GM21447 (cell line): ENCODE measurements at regions not wholly inside any gene's neighbourhood (a gene's known extent, or its start where the extent isn't known, plus 50 kb on each side); places are given as distances from the start of the nearest gene placed in this dataset.

ENCODE experiments used
- ATAC-seq: cut with Tn5 transposase; IDR thresholded peaks from one replicate; pipeline ENCODE4 v1.9.1; 2021; ENCODE audit not compliant: unreplicated experiment

DNA sequence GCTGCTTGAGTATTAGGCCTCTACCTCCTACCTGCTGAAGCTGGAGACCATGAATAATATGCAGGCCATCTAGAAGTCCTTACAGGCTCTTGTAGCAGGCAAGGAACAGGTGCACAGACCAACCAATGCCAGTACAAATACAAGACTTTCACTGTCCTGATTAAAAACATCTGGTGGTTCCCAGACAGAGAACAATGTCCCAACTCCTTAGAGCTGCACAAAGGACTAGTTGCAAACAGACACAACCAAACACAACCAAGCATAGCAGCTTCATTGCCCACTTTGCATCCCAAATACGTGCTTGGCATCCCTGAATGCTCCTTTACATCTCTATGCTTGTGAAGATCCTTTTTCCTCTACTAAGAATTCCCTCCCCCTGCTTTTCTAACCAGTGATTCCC lies 98.1 kb upstream of the CXADR start:
- no peak for ATAC-seq

DNA sequence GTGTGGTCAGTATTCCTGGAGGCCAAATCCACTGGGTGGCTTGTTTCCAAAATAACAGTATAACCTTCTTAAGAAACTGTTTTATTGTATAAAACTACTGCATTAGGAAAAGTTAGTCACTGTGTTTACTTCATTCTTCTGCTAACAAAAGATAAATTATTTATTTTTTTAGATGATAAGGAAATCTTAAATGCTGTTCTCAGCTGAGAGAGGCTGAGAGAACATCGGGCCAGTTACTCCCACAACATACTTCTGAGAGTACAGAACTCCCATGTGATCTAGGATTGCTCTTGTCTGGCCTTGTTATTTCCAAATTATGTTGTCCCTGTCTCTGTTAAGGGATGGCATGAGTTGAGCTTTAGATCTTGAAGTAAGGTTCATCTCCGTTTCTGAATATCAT lies 96.7 kb upstream of the CXADR start:
- ATAC-seq: no peak

DNA sequence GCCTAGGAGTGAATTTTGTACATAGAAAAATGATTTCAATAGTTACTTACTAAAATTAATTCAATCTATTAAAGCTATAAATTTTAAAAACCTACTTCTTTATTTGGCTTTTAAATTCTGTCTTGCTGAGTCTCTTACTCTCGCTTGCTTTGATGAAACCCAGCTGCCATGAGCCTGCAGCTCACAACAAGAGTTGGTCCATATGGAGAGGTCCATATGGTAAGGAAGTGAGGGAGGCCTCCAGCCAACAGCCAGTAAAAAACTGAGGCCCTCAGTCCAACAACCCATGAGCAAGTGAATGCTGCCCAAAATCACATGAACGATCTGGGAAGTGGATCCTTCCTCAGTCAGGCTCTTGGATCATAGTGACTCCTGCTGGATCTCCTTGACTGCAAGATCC lies 89.9 kb upstream of the CXADR start:
- ATAC-seq: no peak

DNA sequence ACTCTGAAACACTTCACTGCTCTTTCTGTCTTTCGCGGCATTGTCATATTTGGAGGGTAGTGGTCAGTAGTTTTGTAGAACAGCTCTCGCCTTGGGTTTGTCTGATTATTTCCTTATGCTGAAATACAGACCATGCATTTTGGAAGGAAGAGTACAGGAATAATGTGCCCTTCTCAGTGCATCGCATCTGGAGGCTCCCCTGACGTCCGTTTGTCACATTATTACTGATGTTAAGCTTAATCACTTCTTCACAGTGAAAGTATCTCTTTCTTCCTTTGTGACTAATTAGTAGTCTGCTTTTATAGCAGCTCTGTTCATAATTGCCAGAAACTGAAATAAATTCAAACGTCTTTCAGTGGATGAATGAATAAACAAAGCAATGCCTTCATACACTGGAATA lies 85.7 kb upstream of the CXADR start:
- ATAC-seq: no peak

DNA sequence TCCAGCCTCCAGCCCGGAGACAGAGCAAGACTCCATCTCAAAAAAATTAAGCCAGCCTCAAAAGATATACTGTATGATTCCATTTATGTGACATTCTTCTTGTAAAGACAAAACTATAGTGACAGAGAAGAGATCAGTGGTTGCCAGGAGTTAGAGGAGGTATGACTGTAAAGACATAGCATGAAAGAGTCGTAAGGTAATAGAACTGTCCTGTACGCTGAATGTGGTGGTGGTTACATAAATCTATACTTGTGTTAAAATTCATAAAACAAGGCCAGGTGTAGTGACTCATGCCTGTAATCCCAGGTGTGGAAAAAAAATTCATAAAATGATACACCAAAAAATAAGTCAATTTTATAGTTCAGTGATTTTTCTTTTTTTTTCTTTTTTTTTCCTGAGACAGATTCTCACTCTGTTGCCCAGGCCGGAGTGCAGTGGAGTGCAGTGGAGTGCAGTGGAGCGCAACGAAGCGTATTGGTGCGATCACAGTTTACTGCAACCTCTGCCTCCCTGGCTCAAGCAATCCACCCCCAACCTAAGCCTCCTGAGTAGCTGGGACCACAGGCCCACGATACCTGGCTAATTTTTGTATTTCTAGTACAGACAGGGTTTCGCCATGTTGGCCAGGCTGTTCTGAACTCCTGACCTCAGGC lies 84.9 kb upstream of the CXADR start:
- ATAC-seq: peak; percentile 93

DNA sequence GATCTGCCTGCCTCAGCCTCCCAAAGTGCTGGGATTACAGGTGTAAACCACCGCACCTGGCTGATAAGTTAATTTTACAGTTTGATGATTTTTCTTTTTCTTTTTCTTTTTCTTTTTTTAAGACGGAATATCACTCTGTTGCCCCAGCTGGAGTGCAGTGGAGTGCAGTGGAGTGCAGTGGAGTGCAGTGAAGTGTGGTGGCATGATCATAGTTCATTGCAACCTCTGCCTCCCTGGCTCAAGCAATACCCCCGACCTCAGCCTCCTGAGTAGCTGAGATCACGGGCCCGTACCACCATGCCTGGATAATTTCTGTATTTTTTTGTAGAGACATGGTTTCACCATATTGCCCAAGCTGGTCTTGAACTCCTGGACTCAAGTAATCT lies 84.4 kb upstream of the CXADR start:
- ATAC-seq: peak; percentile 89

DNA sequence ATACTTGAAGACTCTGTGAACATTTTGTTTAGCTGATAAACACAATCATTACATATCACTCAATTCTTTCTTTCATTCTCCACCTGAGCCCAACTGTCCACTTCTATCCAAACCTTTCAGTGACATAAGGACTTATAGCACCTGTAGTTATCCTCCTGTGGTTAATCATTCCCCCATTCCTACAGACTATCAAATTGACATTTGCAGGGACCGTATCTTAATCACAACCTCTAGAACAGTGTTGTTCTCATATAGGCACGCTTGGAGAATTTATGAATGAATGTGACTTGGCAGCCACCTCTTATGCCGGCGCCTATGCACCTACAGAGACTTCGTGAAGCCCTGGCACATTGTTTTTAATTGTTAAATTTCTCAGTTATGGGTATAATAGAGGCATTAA lies 83.9 kb upstream of the CXADR start:
- ATAC-seq: no peak

DNA sequence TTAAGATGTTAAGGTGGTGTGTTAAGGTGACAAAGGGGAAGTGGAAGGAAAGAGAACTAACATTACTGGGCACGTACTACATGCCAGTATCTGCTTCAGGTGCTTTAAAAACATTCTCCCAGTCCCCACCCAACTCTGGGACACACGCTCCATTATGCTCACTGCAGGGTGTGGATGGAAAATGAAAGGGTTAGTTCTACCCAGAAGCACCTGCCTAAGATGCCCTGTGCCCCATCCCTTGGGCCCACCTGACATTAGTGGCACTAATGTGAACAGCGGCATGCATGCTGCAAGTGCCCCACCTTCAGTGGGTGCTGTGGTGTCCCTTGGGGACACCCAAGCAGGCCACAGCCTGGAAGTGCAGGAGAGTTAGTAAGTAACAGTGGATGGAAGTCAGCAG lies 82.9 kb upstream of the CXADR start:
- no peak for ATAC-seq

DNA sequence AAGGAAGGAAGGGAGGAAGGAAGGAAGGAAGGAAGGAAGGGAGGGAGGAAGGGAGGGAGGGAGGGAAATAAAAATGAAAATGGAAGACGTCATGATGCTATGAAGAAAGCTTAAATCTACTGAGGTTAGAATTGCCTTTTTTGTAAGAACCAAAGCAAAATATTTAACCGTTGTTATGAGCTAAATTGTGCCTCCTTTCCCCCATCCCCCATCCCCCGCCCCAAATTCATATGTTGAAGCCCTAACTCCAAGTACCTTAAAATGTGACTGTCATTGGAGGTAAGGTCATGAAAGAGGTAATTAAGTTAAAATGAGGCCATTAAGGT lies 80.1 kb upstream of the CXADR start:
- ATAC-seq: no peak

DNA sequence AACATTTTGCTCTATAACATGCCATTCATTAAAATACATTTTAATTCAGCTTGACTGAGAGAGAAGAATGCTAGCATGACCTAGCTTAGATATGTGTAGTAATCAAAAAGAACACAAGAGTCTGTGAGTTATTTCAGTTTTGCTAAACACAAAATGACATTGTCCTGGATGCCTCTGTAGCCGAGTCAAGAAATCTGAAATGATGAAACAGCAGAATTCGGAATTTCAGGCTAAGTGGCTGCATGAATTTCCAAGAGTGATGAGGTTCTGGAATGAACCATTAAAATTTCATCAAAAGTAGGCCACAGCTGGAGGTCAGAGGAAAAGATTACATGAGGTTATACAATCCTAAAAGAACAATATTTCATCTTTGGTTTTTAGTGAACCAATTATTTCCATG lies 79.1 kb upstream of the CXADR start:
- ATAC-seq: no peak

DNA sequence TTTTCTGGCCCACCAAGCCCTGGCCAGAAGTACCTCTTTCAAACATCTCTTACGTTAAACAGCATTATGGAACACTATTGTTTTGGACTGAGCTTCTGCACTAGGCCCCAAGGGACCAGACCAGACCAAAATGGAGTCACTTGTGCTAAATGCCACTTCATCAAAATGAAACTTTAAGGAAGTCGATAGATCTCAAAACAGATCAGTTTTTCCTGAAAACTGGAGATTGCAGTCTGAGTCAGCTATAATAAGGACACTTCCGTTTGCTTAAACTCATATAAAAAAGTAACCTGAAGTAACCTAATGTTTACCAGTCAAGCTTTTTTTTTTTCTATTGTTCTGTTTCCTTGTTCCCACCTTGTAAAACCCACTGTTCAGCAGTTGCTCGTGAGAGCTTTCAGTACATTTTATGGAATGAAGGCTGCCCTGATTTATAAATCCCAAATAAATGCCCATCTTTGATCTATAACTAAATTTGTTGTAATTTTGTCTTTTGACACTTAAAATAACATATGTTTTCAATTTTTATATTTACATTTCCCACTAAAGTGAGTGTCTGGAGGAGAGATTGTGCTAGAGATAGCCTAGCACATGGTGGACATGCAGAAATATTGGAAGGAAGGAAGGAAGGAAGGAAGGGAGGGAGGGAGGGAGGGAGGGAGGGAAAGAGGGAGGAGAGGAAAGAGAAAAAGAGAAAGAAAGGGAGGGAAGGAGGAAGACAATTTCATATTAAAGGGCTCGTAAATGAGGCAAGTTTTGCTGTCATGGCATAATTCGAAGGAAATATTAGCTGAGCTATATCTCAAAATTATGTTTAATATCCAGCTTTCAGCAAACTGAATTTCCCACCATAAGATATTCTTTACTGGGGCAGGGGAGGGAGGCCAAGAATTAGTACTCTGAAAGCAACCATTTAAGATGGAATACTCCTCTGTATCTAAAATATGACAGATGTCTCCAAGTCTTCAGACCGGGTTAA lies 77.0 kb upstream of the CXADR start:
- no peak for ATAC-seq

DNA sequence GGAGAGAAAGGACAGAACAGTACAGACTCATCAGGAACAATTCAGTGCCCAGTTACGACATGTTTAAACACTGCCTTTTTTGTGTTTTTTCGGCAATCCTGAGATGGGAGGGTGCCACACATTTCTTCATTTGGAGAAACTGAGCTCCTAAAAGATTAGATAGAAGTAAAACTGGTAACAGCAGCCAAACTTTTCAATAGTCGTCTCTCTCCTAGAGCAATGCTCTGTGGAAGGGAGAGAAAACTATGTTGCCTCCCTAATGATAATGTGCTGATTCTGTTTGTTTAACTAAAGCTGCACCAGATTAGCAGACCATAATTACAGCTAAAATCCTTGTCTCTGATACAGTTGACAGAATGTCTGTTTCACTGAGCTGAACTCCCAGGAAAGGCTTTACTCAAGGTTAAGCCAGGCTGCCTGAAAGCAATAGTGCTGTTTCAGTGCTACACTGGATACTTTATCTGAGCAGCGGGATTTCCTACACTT lies 76.2 kb upstream of the CXADR start:
- ATAC-seq: no peak

DNA sequence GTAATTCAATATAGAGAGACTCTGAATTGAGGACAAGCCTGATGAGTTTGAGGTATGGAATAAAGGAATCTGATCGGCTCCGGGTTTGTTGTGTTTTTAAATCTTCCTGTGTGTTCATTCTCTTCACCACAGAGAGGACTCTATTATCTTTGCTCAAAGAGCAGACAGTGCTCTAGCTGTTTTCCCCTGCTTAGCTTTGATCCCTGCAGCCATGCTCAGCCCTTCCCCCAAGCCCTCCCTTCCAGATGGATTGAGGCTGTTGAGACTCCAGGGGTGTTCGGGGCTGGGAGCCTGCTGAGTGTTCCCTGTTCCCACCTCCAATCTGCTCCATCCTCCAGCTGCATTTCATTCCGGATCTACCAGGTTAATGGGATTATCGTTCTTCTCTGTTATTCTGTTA lies 74.2 kb upstream of the CXADR start:
- ATAC-seq: no peak

DNA sequence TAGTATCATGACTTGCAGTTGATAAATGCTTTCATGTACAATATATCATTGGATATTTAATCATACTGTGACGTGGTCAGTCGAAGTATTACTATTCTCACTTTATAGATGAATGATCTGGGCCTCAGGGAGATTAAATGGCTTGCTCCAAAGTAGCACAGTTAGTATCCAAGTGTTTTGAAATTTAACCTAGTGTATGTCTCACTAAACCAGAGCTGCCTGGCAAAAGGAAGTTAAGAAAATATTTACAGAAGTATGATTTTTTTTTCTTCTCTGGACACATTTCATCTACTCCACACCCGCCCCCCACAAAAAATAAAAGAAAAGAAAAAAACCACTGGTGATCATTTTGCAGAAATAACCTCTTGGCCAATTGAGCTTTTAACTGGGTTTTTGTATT lies 71.9 kb upstream of the CXADR start:
- no peak for ATAC-seq

DNA sequence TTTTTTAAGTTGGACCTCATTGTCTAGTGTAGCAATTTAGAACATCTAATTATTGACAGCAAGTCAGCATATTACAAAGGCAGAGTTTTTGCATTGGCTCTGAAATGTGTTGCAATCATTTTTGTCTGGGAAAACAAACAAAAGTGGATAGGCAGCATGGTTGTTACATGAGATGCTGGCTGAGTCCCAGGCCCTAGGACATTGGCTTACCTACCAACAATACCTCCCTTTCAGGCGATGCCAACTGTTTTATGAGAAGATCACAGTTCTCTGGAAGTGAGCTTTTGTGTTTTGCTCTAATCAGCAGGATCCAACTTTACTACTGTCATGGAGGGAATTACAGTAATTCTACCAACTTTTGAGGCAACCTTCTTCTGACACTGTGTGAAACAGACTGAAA lies 71.5 kb upstream of the CXADR start:
- no peak for ATAC-seq

DNA sequence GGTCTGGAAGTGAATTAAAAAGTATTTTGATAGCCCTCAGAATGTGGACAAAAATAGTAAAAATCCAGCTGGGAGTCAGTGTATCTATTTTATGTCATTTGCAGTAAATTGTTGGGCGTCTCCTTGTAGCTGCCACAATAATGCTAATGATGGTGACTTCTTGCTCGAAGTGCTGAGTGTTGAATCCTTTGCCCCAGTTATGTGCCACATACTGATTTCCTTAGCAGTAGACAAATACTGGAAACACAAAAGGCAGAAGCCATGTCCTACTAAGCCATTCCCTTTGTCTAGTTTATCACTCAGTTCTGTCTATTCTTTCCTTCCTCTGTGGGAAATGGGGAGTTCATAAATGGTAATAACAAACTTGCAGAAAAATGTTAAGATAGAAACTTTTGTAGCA lies 70.7 kb upstream of the CXADR start:
- ATAC-seq: no peak

DNA sequence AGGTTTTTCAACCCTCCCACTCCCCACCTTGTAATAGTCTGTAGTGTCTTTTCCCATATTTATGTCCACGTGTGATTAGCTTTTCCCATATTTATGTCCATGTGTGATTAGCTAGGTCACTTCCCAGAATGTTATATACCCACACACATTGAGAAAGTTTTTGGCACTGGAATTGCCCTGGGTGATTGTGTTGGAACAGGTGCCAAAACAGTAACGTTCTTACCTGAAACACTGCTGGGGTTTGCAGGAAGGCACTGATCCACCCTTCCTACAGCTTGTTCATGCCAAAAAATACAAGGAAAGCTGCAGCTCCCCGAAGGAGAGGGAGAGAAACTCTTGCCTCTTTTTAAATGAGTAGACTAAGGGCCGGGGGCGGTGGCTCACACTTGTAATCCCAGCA lies 68.0 kb upstream of the CXADR start:
- ATAC-seq: no peak

DNA sequence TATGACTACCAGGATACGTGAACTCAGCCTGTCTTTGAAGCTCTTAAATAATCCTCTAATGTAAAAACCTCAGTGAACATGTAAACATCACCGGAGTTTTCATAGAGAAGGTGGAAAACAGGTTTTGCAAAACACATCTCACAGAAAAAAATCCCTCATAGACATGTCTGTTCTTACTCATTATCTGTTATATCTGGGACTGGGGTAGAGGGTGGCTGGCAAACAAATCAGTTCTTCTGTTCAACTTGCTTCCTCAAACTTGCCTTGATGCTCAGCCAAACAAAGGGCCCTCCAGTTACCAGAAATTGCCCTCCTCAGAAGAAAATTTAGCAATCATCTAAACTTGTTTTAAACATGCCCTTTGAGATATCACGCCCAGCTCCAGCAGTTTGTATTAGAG lies 66.1 kb upstream of the CXADR start:
- ATAC-seq: no peak

DNA sequence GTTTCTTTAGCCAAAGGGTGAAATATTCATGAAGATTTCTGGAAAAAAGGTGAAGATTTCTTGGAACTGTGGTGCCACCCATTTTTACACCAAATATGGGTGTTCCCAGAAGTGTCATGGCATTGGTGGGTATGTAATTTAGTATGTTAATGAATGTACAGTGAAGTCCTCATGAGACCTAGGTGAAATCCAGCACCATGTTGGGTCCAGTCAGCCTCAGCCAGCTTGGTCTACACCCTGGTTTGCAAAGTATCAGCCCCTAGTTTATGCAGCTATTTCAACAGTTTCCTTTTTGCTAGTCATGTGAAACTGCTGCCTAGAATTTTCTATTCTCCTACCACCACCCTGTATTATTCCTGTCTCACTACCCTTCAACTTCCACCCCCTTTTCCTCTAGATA lies 63.1 kb upstream of the CXADR start:
- ATAC-seq: no peak

DNA sequence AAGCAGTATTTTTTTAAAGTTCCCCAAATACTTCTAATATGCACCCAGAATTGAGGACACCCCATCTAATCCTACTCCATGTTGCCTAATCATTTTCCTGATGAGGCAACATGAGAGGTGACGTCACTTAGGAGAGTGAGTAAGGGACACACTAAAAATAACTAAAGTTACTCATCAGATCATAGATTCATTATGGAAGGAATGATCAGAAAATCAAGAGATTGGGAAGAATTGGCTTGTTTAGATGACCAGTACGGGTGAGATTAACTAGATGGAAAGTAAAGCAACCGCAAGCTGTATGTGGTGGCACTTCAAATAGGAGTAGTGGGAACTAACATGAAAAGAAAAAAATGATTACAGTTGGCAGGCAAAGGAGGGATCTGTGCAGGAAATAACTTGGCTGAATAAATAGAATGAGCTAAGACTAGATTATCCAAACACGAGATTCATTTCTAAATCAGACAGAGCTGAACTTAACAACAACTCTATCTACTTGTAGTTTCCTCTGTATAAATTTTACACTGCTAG lies 61.4 kb upstream of the CXADR start:
- ATAC-seq: no peak

DNA sequence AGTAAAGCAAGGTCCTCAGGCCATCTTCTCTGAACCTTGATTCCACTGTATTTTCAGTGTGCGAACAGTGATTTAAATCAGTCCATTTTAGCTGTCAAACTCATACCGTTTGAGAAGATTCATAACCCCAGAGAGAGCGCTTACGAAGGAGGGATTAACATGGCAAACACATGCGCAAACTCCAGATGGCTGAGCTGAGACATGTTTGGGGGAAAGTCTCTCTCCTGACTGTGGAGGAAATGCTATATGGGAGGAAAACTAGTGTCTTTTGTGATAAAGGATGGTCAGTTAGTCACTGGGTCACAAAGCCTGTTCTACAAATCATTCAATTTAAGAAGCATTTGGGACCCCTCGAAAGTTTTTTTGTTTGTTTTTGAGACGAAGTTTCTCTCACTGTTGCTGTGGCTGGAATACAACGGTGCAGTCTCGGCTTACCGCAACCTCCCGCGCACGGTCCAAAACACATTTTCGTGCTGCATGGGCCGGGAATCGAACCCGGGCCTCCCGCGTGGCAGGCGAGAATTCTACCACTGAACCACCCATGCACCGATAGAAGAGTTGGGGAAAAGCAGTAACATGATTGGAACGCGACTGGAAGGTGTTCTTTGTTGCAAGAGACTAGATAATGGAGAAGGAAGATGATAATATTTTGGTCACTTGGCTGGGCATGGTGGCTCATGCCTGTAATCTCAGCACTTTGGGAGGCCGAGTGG lies 58.4 kb upstream of the CXADR start:
- peak; percentile 67 for ATAC-seq

DNA sequence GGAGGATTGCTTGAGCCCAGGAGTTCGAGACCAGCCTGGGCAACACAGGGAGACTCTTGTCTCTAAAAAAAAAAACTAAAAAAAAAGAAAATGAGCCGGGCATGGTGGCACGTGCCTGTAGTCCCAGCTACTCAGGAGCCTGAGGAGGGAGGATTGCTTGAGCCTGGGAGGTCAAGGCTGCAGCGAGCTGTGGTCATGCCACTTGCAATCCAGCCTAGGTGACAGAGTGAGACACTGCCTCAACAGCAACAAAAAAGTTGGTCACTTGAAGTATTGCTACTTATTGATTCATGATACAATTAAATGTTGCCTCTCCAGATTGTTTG lies 57.9 kb upstream of the CXADR start:
- ATAC-seq: no peak
